ENCODE measurements at regions not wholly inside any gene's neighbourhood (a gene's known extent, or its start where the extent isn't known, plus 50 kb on each side); places are given as distances from the start of the nearest gene placed in this dataset.
"Not testable (repeated sequence)": the region's sequence is repeated elsewhere in the genome, so short reads cannot be mapped to it uniquely, and the experiment has no call there.

- no peak overlapping the region for H3K4me3 Mint-ChIP-seq (ENCODE audit: unreplicated experiment)
These were observed 189.0 kb upstream of the THUMPD2 start for GRCh38 chr2:39968037-39968436.

GRCh38 chr2:39960681-39961080 lies 181.6 kb upstream of the THUMPD2 start:
- not testable (repeated sequence) for H3K36me3 Mint-ChIP-seq (ENCODE audit: unreplicated experiment); H3K4me3 Mint-ChIP-seq (ENCODE audit: unreplicated experiment); H3K4me1 Mint-ChIP-seq (ENCODE audit: low read depth, unreplicated experiment); H3K27ac Mint-ChIP-seq (ENCODE audit: unreplicated experiment); H3K27me3 Mint-ChIP-seq (ENCODE audit: unreplicated experiment); H3K9me3 Mint-ChIP-seq (ENCODE audit: unreplicated experiment); DNase-seq

More at GRCh38 chr2:39968037-39968436, 189.0 kb upstream of the THUMPD2 start:
- Mint-ChIP-seq H3K27ac (ENCODE audit: unreplicated experiment) (no peak overlapping the region), H3K4me1 (ENCODE audit: low read depth, unreplicated experiment) (no peaks in the 10 kb centered on the region), H3K27me3 (ENCODE audit: unreplicated experiment) (no peaks in the 10 kb centered on the region), H3K36me3 (ENCODE audit: unreplicated experiment) (no peaks in the 10 kb centered on the region), H3K9me3 (ENCODE audit: unreplicated experiment) (no peaks in the 10 kb centered on the region)
- no peak for TF ChIP-seq CTCF (IDR thresholded peaks at IDR 0.05; ENCODE audit: partially characterized antibody, unreplicated experiment)
- no peak for DNase-seq

DNA sequence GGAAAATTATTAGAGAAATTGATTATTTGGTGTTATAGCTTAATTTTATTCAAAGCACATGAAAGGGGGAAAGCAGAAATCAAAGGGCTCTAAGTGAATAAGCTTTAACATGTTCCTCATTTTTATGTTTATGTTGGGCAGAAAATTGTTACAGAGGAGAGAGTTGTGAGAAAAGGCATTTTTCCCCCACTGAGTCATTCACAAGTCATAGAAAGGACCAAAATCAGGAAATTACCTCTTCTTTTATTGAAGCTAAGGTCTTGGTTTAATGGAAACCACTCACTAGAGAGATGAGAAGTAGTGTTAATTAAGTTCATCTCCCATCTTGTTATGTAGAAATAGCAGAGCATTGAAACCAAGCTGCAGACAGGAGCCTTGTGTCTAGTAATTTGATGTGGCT lies 175.3 kb upstream of the THUMPD2 start:
- Mint-ChIP-seq H3K4me1 (ENCODE audit: low read depth, unreplicated experiment) (no peaks in the 10 kb centered on the region), H3K27ac (ENCODE audit: unreplicated experiment) (no peak overlapping the region), H3K27me3 (ENCODE audit: unreplicated experiment) (no peaks in the 10 kb centered on the region), H3K4me3 (ENCODE audit: unreplicated experiment) (no peak overlapping the region), H3K9me3 (ENCODE audit: unreplicated experiment) (no peaks in the 10 kb centered on the region), H3K36me3 (ENCODE audit: unreplicated experiment) (no peaks in the 10 kb centered on the region)
- TF ChIP-seq CTCF (IDR thresholded peaks at IDR 0.05; ENCODE audit: partially characterized antibody, unreplicated experiment), result no peak
- DNase-seq, result no peak

GRCh38 chr2:39949131-39949530 lies 170.1 kb upstream of the THUMPD2 start:
- no peak overlapping the region for H3K4me3 Mint-ChIP-seq (ENCODE audit: unreplicated experiment)
- no peak overlapping the region for H3K27ac Mint-ChIP-seq (ENCODE audit: unreplicated experiment)
- TF ChIP-seq CTCF (IDR thresholded peaks at IDR 0.05; ENCODE audit: partially characterized antibody, unreplicated experiment), result no peak
- H3K36me3 Mint-ChIP-seq (ENCODE audit: unreplicated experiment), result no peaks in the 10 kb centered on the region
- no peaks in the 10 kb centered on the region for H3K9me3 Mint-ChIP-seq (ENCODE audit: unreplicated experiment)
- H3K27me3 Mint-ChIP-seq (ENCODE audit: unreplicated experiment), result no peaks in the 10 kb centered on the region
- H3K4me1 Mint-ChIP-seq (ENCODE audit: low read depth, unreplicated experiment), result no peaks in the 10 kb centered on the region
- DNase-seq, result no peak

DNA sequence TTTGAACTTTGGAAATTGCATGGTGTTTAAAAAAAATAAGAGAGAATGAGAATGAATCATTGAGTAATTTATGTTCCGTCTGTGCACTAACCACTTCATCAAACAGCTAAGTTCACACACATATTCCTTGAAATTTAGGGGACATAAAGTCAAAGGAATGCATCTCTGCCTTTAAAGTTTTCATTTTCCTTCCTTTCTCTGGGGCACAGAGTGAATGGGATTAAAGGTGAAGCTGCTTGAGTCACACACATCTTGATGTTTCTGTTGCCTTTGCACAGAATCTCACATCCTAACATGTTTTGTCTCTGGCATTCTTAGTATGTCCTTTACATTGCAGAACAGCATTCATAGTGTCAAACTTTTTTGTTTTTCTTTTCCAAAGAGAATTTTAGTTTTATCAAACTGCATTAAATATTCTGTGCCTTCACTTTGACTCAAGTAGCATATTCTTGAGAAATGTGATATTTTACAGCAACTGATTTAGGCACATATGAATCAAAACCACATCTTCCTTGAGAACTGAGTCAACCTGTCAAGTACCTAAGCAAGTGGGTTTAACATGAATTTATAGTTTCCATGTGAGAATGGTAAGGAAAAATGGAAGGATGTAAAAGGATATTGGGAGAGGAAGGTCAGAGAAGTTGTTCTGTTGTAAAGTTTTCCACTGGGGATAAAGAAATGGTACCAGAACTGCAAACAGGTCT lies 169.1 kb upstream of the THUMPD2 start:
- no peak for TF ChIP-seq CTCF (IDR thresholded peaks at IDR 0.05; ENCODE audit: partially characterized antibody, unreplicated experiment)
- no peak overlapping the region for H3K4me3 Mint-ChIP-seq (ENCODE audit: unreplicated experiment)
- H3K36me3 Mint-ChIP-seq (ENCODE audit: unreplicated experiment), result no peaks in the 10 kb centered on the region
- H3K27me3 Mint-ChIP-seq (ENCODE audit: unreplicated experiment), result no peaks in the 10 kb centered on the region
- no peaks in the 10 kb centered on the region for H3K9me3 Mint-ChIP-seq (ENCODE audit: unreplicated experiment)
- H3K27ac Mint-ChIP-seq (ENCODE audit: unreplicated experiment), result no peak overlapping the region
- H3K4me1 Mint-ChIP-seq (ENCODE audit: low read depth, unreplicated experiment), result no peaks in the 10 kb centered on the region
- no peak for DNase-seq

All from glutamatergic neuron (in vitro differentiated cells).